Nephron progenitor cell (in vitro differentiated cells): ENCODE measurements at regions not wholly inside any gene's neighbourhood (a gene's known extent, or its start where the extent isn't known, plus 50 kb on each side); places are given as distances from the start of the nearest gene placed in this dataset.

Experiments used
- DNase-seq: peaks from one replicate; pipeline ENCODE4 v3.0.0; 2021
- H3K27ac Mint-ChIP-seq: 2 replicates; pipeline ENCODE4 v1.8.0; 2021; ENCODE audit warnings: mild to moderate bottlenecking, moderate library complexity, mixed read lengths
- H3K27me3 Mint-ChIP-seq: 2 replicates; pipeline ENCODE4 v1.8.0; 2021; ENCODE audit warnings: mild to moderate bottlenecking, low read depth, mixed read lengths; ENCODE audit not compliant: poor library complexity
- H3K36me3 Mint-ChIP-seq: 2 replicates; pipeline ENCODE4 v1.8.0; 2021; ENCODE audit warnings: low read depth, mixed read lengths
- H3K4me1 Mint-ChIP-seq: 2 replicates; pipeline ENCODE4 v1.8.0; 2021; ENCODE audit warnings: mixed read lengths
- H3K4me3 Mint-ChIP-seq: 2 replicates; pipeline ENCODE4 v1.8.0; 2021; ENCODE audit warnings: mild to moderate bottlenecking, moderate library complexity, mixed read lengths
- H3K9me3 Mint-ChIP-seq: 2 replicates; pipeline ENCODE4 v1.8.0; 2021; ENCODE audit warnings: mild to moderate bottlenecking, moderate library complexity, mixed read lengths
- TF ChIP-seq, protein P1 (sequence below): fragments of 200-600 bp; sonication (generic); IDR thresholded peaks from 2 replicates; pipeline ENCODE4 v1.5.0; 2021; ENCODE audit warnings: antibody characterized with exemption

DNA sequence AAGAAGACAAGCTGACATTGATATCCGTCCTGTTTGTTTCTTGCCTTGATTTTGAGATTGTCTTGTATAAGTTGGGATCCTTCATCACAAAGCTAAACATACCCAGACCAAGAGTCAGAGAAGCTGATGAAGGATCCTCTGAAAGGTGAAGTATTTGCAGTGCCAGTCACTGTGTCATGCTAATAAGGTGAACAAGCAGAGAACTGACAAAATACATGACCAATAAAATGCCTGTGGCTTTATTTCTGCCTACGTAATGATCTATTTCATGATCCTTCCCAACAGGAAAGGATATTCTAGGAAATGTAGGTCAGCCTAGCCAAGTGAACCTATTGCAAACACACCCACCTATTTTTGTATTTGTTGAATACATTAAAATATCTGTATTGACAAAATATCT is 351.3 kb upstream of the CDH9 start:
- TF ChIP-seq, protein P1, sequence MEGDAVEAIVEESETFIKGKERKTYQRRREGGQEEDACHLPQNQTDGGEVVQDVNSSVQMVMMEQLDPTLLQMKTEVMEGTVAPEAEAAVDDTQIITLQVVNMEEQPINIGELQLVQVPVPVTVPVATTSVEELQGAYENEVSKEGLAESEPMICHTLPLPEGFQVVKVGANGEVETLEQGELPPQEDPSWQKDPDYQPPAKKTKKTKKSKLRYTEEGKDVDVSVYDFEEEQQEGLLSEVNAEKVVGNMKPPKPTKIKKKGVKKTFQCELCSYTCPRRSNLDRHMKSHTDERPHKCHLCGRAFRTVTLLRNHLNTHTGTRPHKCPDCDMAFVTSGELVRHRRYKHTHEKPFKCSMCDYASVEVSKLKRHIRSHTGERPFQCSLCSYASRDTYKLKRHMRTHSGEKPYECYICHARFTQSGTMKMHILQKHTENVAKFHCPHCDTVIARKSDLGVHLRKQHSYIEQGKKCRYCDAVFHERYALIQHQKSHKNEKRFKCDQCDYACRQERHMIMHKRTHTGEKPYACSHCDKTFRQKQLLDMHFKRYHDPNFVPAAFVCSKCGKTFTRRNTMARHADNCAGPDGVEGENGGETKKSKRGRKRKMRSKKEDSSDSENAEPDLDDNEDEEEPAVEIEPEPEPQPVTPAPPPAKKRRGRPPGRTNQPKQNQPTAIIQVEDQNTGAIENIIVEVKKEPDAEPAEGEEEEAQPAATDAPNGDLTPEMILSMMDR: no peak
- H3K36me3 Mint-ChIP-seq: no peaks in the 10 kb centered on the region
- H3K9me3 Mint-ChIP-seq: no peaks in the 10 kb centered on the region
- H3K27ac Mint-ChIP-seq: no peak overlapping the region
- no peak overlapping the region for H3K4me3 Mint-ChIP-seq
- no peaks in the 10 kb centered on the region for H3K27me3 Mint-ChIP-seq
- no peaks in the 10 kb centered on the region for H3K4me1 Mint-ChIP-seq
- no peak for DNase-seq

DNA sequence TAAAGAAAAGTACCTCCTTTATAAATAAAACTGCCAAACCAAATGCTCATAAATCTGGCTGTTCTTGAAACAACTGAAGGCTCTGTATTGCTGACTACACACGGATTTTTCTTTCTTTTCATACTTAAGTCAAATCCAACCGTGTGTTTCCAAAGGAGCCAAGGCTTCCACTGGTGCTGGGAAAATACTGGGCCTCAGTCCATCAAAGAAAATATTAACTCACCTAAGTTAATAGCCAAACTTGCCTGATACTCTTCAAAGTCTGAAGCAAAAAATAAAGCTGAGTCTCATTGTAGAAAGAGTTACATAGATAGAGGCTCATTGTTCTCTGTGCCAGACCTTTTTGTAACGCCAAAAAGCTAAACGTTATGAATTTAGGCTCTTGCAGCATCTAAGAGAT is 350.4 kb upstream of the CDH9 start:
- Mint-ChIP-seq H3K27ac (no peak overlapping the region), H3K4me1 (no peaks in the 10 kb centered on the region), H3K9me3 (no peaks in the 10 kb centered on the region), H3K36me3 (no peaks in the 10 kb centered on the region), H3K27me3 (no peaks in the 10 kb centered on the region), H3K4me3 (no peak overlapping the region)
- TF ChIP-seq, protein P1: no peak
- DNase-seq: no peak

DNA sequence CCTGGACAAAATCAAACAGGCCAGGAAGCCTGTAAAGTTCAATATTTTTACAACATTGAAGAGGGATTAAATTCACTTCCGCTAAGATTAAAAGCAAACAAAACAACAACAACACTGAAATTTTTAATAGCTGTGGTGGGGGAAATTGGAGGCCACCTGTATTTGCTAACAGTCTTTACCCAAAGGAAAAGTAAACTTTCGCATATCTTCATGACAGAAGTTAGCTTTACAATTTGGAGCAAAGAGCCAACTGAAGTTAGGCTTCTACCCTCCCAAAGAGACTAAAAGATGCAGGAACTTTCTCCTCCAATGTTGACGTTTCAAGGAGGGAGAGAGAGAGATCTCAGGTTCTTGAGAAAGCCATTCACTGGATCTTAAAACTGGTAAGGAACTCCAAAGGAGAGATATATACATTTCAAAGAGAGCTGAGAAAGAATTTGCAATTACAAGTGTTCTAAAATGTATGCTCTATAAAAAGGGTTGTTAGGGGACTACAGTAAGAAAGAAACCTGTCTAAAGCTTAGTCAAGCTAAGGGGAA is 349.2 kb upstream of the CDH9 start:
- H3K9me3 Mint-ChIP-seq: no peaks in the 10 kb centered on the region
- TF ChIP-seq, protein P1: no peak

GRCh38 chr5:27381686-27382085 is 343.3 kb upstream of the CDH9 start:
- TF ChIP-seq, protein P1: no peak
- DNase-seq: no peak
- Mint-ChIP-seq H3K4me1 (no peaks in the 10 kb centered on the region), H3K36me3 (no peaks in the 10 kb centered on the region), H3K4me3 (no peak overlapping the region), H3K9me3 (no peaks in the 10 kb centered on the region), H3K27me3 (no peaks in the 10 kb centered on the region), H3K27ac (no peak overlapping the region)

More for the DNA sequence above, 349.2 kb upstream of the CDH9 start:
- H3K27me3 Mint-ChIP-seq: no peaks in the 10 kb centered on the region
- DNase-seq: no peak
- no peak overlapping the region for H3K4me3 Mint-ChIP-seq
- H3K27ac Mint-ChIP-seq: no peak overlapping the region
- H3K36me3 Mint-ChIP-seq: no peaks in the 10 kb centered on the region
- no peaks in the 10 kb centered on the region for H3K4me1 Mint-ChIP-seq

DNA sequence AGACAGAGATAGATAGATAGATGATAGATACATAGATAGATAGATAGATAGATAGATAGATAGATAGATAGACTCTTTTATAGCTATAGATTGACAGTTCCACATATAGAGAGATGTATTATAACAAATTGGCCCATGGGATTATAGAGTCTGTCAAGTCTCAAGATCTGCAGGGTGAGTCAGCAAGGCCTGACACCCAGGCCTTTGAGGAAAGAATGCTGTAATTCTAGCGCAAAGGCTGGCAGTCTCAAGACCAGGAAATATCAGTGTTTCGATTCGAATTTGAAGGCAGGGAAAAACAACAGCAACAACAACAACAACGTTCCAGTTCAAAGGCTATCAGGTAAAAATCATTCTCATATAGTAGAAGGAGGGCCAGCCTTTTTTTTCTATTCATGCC is 339.2 kb upstream of the CDH9 start:
- Mint-ChIP-seq H3K27ac (no peak overlapping the region), H3K27me3 (no peaks in the 10 kb centered on the region), H3K9me3 (no peaks in the 10 kb centered on the region), H3K4me1 (no peaks in the 10 kb centered on the region), H3K4me3 (no peak overlapping the region), H3K36me3 (no peaks in the 10 kb centered on the region)
- TF ChIP-seq, protein P1: no peak
- no peak for DNase-seq

DNA sequence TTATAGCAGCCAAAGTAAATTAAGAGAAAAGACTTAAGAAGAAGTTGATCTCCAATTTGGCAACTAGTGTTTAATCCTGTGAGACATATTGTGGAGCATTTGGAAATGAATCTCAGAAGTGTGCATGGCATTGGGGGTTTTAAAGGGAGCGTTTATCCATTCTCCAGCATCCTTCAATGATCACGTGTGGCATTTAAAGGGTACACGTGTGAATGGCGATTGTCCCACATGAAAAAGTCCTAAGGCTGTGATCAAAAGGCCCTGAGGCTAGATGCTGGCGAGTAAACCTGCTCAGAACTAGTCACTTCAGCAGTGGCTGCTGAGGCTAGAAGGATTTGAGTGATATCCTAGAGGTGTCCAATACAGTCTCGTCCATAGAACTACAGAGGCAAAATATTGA is 315.6 kb upstream of the CDH9 start:
- TF ChIP-seq, protein P1: no peak
- Mint-ChIP-seq H3K4me1 (no peaks in the 10 kb centered on the region), H3K9me3 (no peaks in the 10 kb centered on the region), H3K27me3 (no peaks in the 10 kb centered on the region), H3K36me3 (no peaks in the 10 kb centered on the region), H3K27ac (no peak overlapping the region), H3K4me3 (no peak overlapping the region)
- no peak for DNase-seq
